HG03520 (cell line): ENCODE measurements at regions not wholly inside any gene's neighbourhood (a gene's known extent, or its start where the extent isn't known, plus 50 kb on each side); places are given as distances from the start of the nearest gene placed in this dataset.

ENCODE experiments used
- ATAC-seq: cut with Tn5 transposase; IDR thresholded peaks from one replicate; pipeline ENCODE4 v1.9.1; 2021; ENCODE audit warnings: mild to moderate bottlenecking, moderate library complexity; ENCODE audit not compliant: unreplicated experiment

DNA sequence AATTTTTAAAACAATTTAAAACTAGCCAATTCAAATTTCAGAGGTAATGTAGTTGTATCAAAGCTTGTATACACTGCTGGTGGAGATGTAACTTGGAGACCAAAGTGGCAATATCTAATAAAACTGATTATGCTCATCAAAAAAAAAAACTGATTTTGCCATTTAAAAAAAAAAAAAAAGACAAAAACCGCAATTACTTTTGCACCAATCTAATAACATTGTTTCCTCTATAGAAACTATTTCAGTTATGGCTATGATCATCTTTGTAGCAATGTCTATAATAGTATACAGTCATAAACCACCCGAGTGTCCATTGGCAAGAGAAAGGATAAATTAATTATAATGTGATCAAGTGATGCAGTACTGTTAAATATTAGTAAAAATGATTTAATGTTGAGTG lies 149.3 kb upstream of the SEMA6D start:
- ATAC-seq = no peak

DNA sequence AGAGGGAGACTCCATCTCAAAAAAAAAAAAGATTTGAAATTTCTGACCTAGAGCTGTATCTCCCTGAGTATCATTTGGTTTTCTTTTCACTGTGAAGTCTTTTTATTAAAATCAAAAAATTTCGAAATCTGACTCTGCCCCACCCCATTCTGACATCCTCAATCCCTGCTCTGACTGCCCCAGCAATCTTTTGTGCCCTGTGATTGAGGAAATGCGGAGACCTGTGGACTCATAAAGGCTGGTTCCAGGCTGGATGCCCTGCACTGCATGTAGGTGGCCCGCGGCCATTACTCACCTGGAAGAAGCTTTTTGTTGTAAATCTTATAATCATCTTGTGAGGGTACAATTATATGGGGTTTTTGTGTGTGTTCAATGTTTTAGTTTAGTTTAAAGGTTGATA lies 147.3 kb upstream of the SEMA6D start:
- ATAC-seq = no peak

DNA sequence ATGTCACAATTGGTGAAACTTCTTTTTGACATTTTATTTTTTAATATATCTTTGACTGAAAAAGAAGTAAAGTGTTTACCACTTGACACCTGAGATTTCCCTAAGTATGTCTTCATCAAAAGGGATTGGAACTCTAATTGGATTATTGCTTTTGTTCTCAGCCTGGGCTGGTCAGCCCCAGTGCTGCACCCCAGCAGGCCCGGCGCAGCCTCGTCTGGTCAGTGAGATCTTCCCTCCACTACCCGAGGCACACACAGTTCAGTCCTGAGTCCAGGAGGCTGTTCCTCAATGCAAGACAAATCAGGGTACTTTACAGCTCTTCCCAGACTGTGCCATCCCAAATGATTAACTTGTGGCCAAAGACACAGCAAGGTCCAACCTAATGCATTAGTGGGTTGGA lies 146.9 kb upstream of the SEMA6D start:
- no peak for ATAC-seq

DNA sequence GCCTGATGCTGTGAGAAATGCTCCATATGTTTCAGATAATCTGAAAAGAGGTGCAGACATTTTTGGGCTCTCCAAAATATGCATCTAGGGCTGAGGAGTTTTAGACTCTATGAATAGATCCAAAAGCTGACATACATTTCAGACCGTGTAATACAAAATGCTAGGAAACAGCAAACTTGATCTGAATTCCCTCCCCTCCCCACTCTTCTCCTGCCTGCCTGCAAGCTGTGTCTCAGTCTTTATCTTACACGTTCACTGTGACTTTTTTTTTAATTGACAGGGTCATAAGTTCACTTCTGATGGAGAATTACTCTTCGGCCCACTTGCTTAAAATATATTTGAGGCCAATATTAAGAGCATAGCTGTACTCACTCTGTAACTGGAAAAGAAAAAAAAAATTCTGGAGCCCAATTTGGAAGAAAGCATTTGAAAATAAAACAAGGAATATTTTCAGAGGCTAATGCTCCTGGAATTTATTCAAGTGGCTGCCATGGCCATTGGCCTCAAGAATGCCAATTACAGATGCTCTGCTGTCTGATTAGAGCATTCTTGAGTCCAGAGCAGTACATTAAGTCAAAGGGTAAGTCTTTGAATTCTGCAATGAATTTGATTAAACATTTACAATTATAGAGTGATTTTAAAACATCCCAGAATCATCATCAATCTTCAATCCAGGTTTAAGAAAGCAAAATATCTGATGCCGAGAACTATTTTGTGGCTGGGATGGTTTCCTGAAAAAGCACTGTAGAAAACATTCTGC lies 146.2 kb upstream of the SEMA6D start:
- ATAC-seq = no peak

DNA sequence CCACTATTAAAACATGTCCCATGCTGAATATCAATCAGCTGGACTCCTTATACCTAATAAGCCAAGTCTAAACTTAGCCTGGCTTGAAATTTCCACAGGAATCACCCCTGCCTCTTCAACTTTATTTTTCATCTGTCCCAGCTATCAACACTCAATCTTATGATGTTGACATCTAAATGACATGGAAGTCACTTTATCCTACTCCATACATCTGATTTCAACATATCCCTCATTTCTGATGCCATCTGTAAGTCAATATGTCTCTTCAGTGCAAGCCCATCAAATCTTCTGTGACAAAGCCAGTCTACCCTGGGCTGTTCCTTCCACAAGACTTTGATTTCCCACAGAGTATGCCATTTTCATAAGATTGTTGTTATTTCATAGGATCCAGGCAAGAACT lies 143.6 kb upstream of the SEMA6D start:
- no peak for ATAC-seq

DNA sequence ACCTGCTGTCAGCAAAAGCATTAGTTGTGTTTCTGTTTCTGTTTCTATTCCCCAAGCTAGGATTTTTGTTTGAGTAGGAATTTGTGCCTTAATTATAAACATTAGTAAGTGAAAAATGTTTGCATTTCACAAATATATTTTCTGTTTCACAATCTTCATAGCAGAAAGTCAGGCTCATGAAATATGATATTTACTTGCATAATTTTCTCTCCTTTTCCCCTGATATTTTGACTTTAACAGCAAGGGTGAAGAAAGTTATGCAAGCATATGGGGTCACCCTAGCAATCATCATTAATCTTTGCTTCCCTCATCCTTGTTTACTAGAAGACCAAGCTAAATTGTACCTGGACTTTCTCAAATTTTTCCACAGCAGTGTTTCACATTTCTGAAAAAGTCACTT lies 140.3 kb upstream of the SEMA6D start:
- ATAC-seq = no peak

DNA sequence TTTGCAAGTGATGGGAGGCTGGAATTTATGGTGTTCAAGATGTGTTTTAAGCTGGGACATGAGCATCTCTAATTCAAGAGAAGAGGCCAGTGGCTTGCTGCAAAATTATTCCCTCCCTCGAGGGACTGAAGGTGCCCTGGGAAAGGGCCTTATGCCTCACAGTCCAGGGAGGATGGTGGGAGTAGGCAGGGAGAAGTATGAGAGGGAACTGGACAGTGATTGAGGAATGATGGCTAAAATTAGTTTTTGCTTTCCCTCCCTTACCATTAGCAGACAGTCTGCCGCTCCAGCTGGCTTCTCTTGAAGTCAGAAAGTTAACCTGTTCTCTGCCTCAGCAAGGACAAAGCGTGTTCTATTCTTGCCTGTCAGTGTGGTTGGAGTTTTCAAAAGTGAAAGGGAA lies 139.8 kb upstream of the SEMA6D start:
- ATAC-seq = no peak

DNA sequence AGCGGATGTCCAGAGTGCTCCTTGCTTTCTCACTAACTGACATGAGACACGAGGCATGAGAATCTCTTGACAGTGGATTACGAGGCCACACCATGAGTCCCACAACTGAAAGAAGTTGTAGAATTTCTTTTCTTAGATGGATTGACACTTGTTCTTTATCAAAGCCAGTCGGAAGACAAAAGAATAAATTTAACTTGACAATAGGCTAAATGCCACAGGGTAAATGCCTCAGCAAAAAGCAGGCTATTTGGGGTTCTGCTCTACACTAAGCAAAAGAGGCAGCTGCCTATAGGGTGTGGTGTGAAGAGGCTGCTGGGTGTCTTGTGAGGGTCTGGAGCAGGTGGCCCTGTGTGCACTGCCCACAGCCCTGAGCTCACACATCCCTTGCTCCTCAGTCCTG lies 135.1 kb upstream of the SEMA6D start:
- ATAC-seq = no peak

DNA sequence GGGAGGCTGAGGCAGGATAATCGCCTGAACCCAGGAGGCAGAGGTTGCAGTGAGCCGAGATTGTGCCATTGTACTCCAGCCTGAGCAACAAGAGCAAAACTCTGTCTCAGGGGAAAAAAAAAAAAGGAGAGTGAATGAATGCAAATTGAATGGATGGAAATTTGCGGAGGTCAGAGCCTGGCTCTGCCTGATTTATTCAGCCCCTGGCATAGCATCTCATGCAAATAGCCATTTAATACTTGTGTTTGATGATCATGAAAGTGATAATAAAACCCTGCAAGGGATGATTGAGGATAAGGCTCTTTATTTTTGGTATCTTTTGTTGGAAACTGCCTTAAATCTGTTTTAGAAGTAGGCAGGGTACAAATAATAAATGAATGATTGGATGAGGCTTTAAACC lies 133.0 kb upstream of the SEMA6D start:
- no peak for ATAC-seq

DNA sequence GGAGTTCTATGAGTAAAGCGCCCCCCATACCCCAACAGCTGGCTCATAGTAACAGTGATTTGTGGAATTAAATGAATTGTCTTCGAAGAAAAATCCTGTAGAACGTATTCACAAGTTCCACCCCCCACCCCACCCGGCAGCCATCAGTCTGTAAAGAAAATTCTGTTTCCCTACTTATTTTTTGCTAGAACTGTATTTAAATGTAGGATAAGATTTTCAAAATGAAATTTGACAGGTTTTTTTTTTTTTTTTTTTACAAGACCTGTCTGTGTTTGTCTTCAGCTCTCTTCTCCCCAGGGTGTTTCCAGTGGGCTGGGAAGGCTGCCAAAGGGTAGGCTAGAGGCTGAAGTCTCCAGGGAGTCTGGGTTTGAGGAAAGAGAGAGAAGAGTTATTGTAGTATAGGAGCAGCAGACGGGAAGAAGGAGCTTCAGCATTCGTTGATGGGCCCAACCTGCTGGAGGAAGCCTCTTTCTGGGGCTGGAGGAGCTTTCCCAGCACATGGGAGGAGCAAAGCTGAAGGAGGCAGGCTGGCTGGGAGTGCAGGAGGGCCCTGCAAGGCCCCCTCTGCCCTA lies 130.6 kb upstream of the SEMA6D start:
- ATAC-seq = no peak

DNA sequence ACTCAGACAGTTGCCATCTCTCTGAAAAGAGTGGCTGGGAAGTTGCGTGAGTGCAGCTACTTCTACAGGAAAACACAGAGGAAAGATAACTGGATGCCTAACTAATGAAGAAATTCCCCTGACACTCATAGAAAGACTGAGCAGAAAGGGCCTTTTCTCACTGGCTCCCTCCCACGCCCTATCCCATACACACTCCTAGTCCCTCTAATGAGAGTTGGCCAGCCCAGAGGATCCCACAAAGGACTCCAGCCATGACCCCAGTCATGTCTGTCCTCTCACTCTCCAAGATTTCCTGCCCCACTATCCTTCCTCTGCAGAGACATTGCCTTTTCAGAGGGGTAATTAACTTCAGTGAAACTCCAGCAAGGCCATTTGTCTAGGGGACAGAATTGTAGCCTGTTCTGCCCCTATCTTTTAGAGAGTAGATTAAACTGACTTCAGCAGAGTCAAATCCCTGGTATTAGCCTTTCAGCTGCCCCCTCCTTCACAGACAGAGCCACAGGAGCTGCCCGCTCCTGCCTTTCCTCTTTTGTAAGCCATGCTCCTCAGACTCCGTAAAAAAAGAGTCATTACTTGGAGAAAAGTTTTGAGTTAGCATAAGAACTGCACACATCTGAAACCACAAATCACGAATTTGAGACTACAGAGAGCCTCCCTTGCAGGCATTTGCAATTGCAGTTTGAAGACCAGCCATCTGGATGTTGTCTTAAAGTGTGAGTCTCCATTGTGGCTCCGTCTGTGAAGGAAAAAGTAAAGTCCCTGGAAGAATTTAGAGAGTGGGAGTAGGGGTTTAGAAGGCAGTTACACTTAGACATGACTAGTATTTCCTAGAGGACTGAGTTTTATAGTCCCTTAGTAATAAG lies 129.1 kb upstream of the SEMA6D start:
- ATAC-seq = no peak

DNA sequence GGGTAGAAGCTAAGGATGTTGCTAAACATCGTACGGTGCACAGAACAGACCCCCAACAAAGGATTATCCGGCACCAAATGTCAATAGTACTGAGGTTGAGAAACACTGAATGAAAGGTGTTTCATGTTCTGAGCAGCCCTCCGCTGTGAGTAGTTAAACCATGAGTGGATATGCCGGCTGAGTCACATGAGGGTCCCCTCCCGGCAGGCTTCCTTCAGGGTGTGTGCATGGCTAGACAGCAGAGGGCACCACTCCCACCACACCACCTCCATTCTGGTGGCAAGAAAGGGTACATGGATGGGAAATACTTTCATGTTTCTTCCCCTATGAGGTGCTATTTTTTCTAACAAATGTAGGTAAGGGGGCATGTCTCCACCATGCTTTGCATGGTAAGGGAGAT lies 128.3 kb upstream of the SEMA6D start:
- ATAC-seq = no peak

DNA sequence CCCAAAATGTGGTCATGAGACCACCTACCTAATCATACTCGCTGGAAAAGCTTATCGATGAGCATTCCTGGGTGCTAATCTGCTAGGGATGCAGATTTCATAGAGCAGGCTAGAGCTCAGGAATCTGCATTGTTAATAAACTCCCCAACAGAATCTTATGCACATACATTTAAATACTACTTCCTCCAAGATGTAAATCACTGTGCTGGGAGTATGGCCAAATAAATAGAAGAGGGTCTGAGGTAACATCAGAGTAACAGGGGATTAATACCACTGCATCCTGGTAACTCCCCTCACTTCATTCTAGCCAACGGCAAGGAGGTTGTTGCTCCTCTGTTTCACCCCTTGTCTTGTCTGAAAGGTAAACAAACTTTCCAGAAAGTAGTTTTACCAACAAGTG lies 118.3 kb upstream of the SEMA6D start:
- ATAC-seq = no peak

DNA sequence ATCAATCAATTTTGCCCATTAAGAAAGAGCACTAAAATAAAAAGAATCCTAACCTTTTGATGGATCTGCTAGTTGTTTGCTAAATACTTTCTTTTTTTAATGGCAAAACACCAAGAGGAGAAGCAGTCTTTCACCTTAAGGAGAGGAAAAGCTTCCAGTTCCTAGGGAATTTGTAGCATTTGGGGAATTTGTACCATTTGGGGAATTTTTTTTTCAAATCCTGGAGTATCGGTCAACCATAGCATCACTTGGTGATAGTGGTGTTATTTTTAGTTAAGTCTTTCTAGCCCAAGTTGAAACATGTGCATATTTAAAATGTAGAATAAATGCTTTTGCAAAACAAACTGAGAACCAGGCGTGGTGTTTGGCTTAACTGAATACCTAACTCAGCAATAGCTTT lies 117.5 kb upstream of the SEMA6D start:
- ATAC-seq = no peak

DNA sequence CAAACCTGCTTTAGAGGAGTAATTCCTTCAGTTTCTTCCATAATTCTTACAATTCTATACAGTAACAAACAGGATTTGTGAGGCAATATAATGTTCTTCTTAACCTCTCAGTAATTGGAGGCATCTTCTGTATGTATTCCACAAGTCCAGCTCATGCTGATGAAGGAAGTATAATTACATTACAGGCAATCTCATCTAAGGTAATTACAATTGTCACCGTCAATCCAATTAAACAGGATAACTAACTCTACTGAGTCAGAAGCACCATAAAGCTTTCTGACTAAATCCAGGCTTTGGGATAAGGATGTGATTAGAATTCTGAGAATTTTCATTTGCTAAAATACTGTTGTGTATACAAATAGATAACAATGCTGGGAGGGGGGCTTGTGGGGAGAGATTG lies 115.2 kb upstream of the SEMA6D start:
- ATAC-seq = no peak

DNA sequence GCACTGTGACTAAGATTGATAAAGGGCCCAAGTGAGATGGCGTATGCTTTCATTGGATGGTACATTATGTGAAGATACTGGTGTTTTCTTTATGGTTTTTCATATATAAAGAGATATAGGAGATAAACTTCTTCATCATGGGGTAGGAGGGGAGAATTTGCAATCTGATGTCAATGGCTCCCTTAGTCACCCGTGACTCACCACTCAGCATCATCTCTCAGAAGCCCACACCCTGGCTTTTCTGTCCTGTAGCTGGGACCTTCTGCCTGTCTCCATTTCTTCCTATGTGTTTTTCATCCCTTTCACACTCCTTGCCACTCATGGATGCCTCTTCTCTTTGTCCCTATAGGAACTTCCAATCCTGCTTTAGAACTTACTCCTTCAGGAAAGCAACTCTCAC lies 114.3 kb upstream of the SEMA6D start:
- ATAC-seq = no peak

DNA sequence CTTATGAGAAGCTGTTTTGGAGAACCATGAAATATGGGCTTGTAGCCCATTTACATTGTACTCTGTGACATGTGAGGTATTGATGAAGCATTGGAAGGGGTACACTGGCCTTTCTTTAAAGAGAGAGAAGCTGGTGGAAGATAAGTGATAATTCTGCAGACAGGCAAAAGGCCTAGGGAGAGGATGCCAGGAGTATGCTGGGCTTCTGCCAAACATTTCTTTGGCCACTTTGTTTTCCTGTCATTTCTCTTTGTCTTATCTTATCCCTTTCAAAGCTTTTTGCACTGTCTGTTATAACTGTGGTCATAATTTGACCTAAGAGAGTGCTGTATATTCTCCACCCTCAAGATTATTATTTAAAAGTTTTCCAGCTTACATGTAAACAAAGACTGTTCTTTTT lies 109.6 kb upstream of the SEMA6D start:
- no peak for ATAC-seq

DNA sequence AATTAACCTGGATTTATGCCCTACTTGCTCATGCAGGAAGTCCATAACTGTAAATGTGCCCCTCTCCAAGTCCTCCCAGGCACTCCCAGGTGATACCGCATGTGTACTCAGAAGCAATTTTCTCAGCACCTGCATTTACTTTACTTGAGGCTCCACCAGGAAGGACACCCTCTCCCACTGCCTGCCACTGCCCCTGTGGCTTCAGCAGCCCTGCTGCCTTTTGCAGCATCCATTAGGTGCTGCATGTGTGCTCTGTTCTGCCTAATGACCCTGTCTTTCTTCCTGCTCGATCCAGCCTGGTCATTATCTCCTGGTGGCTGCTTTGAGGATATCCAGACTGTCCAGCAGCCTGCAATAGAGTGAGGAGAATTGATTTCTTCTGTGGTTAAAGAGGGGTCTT lies 107.6 kb upstream of the SEMA6D start:
- no peak for ATAC-seq

DNA sequence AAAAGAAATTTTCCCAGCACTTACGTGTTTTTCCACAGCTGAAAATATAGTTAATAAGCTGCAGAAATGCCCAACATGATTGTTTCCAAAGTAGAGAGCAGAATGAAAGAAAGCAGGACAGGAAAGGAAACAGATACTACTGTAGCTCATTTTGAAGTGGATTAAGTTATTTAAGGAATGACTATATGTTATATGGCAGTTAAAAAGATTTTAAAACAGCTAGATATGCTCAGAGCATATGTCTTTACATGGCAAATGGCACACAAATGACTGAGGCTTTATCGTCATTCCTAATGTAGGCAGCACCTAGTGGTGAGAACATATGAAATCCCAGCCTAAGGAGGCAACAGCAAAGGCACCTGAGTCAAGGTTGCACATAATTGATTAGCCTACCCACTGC lies 106.6 kb upstream of the SEMA6D start:
- no peak for ATAC-seq

DNA sequence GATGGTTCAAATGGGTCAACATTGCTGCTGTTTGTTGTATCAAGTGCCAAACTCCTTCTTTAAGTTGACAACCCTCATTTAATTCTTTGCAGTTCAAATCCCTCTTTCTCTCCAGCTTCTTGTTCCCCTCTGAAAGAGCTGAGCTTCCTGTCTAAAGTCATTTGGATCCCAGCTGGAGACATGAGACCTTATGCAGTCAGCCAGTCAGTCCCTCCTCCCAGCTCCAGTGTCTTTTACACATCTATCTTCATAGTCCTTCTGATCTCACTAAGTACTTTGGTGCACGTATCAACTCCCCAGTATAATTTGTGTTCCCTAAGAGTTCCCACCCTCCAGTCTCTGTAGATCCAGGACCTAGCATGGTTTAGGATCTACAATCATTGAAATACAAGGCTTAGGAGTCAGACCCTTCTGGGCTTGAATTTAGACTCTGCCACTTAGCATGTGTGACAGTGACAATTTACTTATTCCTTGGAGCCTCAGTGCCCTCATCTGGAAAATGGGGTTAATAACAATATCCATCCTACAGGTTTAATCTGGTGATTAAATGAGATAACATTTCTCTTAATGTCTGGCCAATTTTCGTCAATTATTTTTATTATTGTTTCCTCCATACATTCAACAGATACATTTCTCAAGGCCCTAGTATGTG lies 102.8 kb upstream of the SEMA6D start:
- no peak for ATAC-seq

DNA sequence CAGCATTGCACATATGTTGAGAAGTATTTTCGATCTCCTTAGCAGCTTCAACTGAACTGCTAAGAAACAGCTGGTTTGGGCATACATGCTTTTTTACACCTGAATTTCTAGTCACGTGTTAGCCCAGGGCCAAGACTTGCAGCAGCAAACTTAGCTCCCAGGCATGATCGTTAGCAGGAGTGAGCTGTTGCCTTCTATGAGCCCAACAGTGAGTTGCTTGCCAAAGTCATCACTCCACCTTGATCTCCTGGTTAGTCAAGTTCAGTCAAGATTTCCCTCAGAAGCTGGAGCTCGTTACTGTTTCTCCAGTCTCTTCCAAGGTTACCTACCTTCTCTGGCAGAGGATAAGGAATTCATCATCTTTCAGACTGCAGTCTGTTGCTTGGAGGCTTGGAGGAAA lies 100.4 kb upstream of the SEMA6D start:
- ATAC-seq = no peak

DNA sequence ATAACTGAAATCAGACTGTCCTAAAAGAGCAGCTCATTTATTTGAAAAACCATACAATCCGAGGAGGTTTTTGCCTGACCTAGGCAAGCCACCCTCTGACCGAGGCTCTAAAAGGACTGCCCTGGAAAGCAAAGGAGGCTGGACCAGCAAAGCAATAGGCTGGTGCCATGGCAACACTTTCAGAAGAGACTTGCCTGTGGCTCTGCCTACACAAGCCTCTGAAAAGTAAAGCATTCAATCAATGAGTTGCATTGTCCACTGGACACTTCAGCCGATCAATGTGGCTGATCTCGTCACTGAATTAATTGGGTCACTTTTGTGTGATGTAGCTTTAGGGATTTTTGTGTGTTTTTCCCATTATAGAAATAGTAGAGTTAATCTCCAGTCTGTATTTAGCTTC lies 99.1 kb upstream of the SEMA6D start:
- no peak for ATAC-seq
